ENCODE measurements at regions not wholly inside any gene's neighbourhood (a gene's known extent, or its start where the extent isn't known, plus 50 kb on each side); places are given as distances from the start of the nearest gene placed in this dataset.
"Not testable (repeated sequence)": the region's sequence is repeated elsewhere in the genome, so short reads cannot be mapped to it uniquely, and the experiment has no call there.

- DNase-seq: no peak
Observed at GRCh38 chrX:43386875-43387274, 269.2 kb upstream of the MAOA start.

GRCh38 chrX:43405191-43405590 is 250.9 kb upstream of the MAOA start:
- no peak for DNase-seq

- no peak for DNase-seq
Observed at GRCh38 chrX:43423876-43424275, 232.2 kb upstream of the MAOA start.

- DNase-seq: no peak
Observed at GRCh38 chrX:43436517-43436916, 219.6 kb upstream of the MAOA start.

GRCh38 chrX:43446752-43447151 is 209.3 kb upstream of the MAOA start:
- no peak for DNase-seq

- no peak for DNase-seq
Observed at GRCh38 chrX:43448688-43449087, 207.4 kb upstream of the MAOA start.

- no peak for DNase-seq
Observed at GRCh38 chrX:43450355-43450754, 205.7 kb upstream of the MAOA start.

GRCh38 chrX:43451976-43452686 is 204.0 kb upstream of the MAOA start:
- not testable (repeated sequence) for DNase-seq

GRCh38 chrX:43456063-43456462 is 200.0 kb upstream of the MAOA start:
- no peak for DNase-seq

GRCh38 chrX:43456906-43457305 is 199.2 kb upstream of the MAOA start:
- no peak for DNase-seq

GRCh38 chrX:43467608-43468234 is 188.4 kb upstream of the MAOA start:
- DNase-seq: no peak

GRCh38 chrX:43469391-43470054 is 186.6 kb upstream of the MAOA start:
- no peak for DNase-seq

GRCh38 chrX:43474321-43474720 is 181.8 kb upstream of the MAOA start:
- DNase-seq: no peak

- no peak for DNase-seq
Observed at GRCh38 chrX:43479070-43479469, 177.0 kb upstream of the MAOA start.

GRCh38 chrX:43479850-43480249 is 176.2 kb upstream of the MAOA start:
- DNase-seq: no peak

- no peak for DNase-seq
Observed at GRCh38 chrX:43481576-43481975, 174.5 kb upstream of the MAOA start.

GRCh38 chrX:43493756-43494155 is 162.3 kb upstream of the MAOA start:
- no peak for DNase-seq

- no peak for DNase-seq
Observed at GRCh38 chrX:43500246-43500645, 155.9 kb upstream of the MAOA start.

- DNase-seq: no peak
Observed at GRCh38 chrX:43500996-43501694, 155.0 kb upstream of the MAOA start.

- no peak for DNase-seq
Observed at GRCh38 chrX:43504394-43504793, 151.7 kb upstream of the MAOA start.

GRCh38 chrX:43505769-43506168 is 150.3 kb upstream of the MAOA start:
- DNase-seq: no peak

- no peak for DNase-seq
Observed at GRCh38 chrX:43508694-43509093, 147.4 kb upstream of the MAOA start.

GRCh38 chrX:43510209-43510608 is 145.9 kb upstream of the MAOA start:
- DNase-seq: no peak

- DNase-seq: no peak
Observed at GRCh38 chrX:43513085-43513484, 143.0 kb upstream of the MAOA start.
